Liver (tissue), 3 donors: ENCODE measurements at regions not wholly inside any gene's neighbourhood (a gene's known extent, or its start where the extent isn't known, plus 50 kb on each side); places are given as distances from the start of the nearest gene placed in this dataset.

Experiments
- CTCF ChIP-seq: fragments of 150-350 bp; IDR thresholded peaks from 2 replicates; pipeline ENCODE4 v1.5.1; 2017; ENCODE audit warnings: improper control_type of control experiment, low read depth, low read length; ENCODE audit not compliant: missing input control
- TAF1 ChIP-seq: conservative IDR thresholded peaks from 2 replicates; pipeline ENCODE4 v1.6.1; 2016; ENCODE audit warnings: antibody characterized with exemption, mild to moderate bottlenecking
- donor health status: healthy.
- donor health status: healthy.

- TF ChIP-seq CTCF (no peak), TAF1 (no peak)
Measured at GRCh38 chr6:15157479-15157878, 88.4 kb upstream of the JARID2 start.
